K562 (cell line): ENCODE measurements at regions not wholly inside any gene's neighbourhood (a gene's known extent, or its start where the extent isn't known, plus 50 kb on each side); places are given as distances from the start of the nearest gene placed in this dataset.

Experiments
- BHLHE40 ChIP-seq: IDR thresholded peaks from 2 replicates; pipeline ENCODE4 v1.6.1; 2011; ENCODE audit warnings: low read length, improper control_type of control experiment
- CTCF ChIP-seq, 3 experiments: IDR thresholded peaks in 2 of 3; conservative IDR thresholded peaks in 1 of 3; 2 replicates each; pipeline ENCODE4 v1.5.1; 2011 to 2012; ENCODE audit warnings: low read length in 3 of 3, mild to moderate bottlenecking in 3 of 3, control low read depth in 2 of 3, improper control_type of control experiment in 1 of 3, inconsistent platforms in 1 of 3, low read depth in 1 of 3, mixed read lengths in 1 of 3, moderate library complexity in 1 of 3; ENCODE audit not compliant: insufficient read depth in 2 of 3
- ELF4 ChIP-seq: fragments of 450-650 bp; formaldehyde crosslinking; IDR thresholded peaks from 2 replicates; pipeline ENCODE4 v1.4.0; 2022; ENCODE audit warnings: missing genetic modification characterization
- HEY1 ChIP-seq: fragments of 250-450 bp; sonication (Bioruptor Pico); IDR thresholded peaks from 2 replicates; pipeline ENCODE4 v1.5.0; 2020; ENCODE audit warnings: mild to moderate bottlenecking, moderate library complexity, borderline replicate concordance
- POLR2A ChIP-seq: fragments of 450-650 bp; conservative IDR thresholded peaks from 2 replicates; pipeline ENCODE4 v1.6.1; 2016
- SMARCA4 ChIP-seq: fragments of 450-650 bp; IDR thresholded peaks from 2 replicates; pipeline ENCODE4 v1.6.1; 2016
- TAF15 ChIP-seq: fragments of 200-400 bp; formaldehyde crosslinking; IDR thresholded peaks from 2 replicates; pipeline ENCODE4 v1.6.1; 2017; ENCODE audit warnings: mild to moderate bottlenecking, low read depth, low read length, moderate library complexity
- ZNF133 ChIP-seq: fragments of 250-450 bp; sonication (Bioruptor Pico); IDR thresholded peaks from 2 replicates; pipeline ENCODE4 v1.4.0; 2020; ENCODE audit warnings: mild to moderate bottlenecking

- TF ChIP-seq CTCF (IDR thresholded peaks at IDR 0.05 in 2 of 3, conservative IDR thresholded peaks at IDR 0.05 in 1 of 3; ENCODE audit: insufficient read depth in 2 of 3, low read depth in 1 of 3, low read length in 3 of 3) (no peak), BHLHE40 (no peak), ELF4 (CRISPR knock-in tag) (no peak), SMARCA4 (no peak), HEY1 (CRISPR knock-in tag) (no peak), TAF15 (no peak), POLR2A (no peak), ZNF133 (CRISPR knock-in tag) (no peak)
Measured at GRCh38 chr5:8062521-8062920, 193.6 kb downstream of the MTRR start.
